GM23338 (cell line): ENCODE measurements at regions not wholly inside any gene's neighbourhood (a gene's known extent, or its start where the extent isn't known, plus 50 kb on each side); places are given as distances from the start of the nearest gene placed in this dataset.

Source experiments
- ATAC-seq: fragments of 200-7000 bp; cut with Tn5 transposase; 3 replicates; pipeline ENCODE4 v1.9.1; 2020
- DNase-seq: peaks from one replicate; pipeline ENCODE4 v3.0.0-alpha.2; 2015; ENCODE audit warnings: low spot score
- H2AFZ ChIP-seq: fragments of 200-600 bp; sonication (generic); 2 replicates; pipeline ENCODE4 v1.8.0; 2016; ENCODE audit warnings: antibody characterized with exemption, mild to moderate bottlenecking, moderate library complexity
- H3F3A ChIP-seq: fragments of 200-600 bp; sonication (generic); replicated peaks from 2 replicates; pipeline ENCODE4 v1.8.0; 2017; ENCODE audit warnings: antibody characterized with exemption, mixed run types, low read depth
- H3K27ac ChIP-seq: fragments of 200-600 bp; sonication (generic); 2 replicates; pipeline ENCODE4 v1.6.1; 2016; ENCODE audit warnings: low read depth
- H3K27me3 ChIP-seq: fragments of 200-600 bp; sonication (generic); 2 replicates; pipeline ENCODE4 v1.8.0; 2016; ENCODE audit warnings: mild to moderate bottlenecking, mixed run types, moderate library complexity; ENCODE audit not compliant: insufficient read depth
- H3K36me3 ChIP-seq: fragments of 200-600 bp; sonication (generic); 2 replicates; pipeline ENCODE4 v1.8.0; 2016; ENCODE audit warnings: mild to moderate bottlenecking; ENCODE audit not compliant: insufficient read depth
- H3K4me1 ChIP-seq: fragments of 200-600 bp; sonication (generic); 2 replicates; pipeline ENCODE4 v1.8.0; 2016; ENCODE audit warnings: mild to moderate bottlenecking, moderate library complexity; ENCODE audit not compliant: insufficient read depth
- H3K4me2 ChIP-seq: fragments of 200-600 bp; sonication (generic); 2 replicates; pipeline ENCODE4 v1.7.1; 2017; ENCODE audit warnings: mixed run types
- H3K4me3 ChIP-seq: fragments of 200-600 bp; sonication (generic); 2 replicates; pipeline ENCODE4 v1.6.1; 2016; ENCODE audit warnings: mixed run types
- H3K79me2 ChIP-seq: fragments of 200-600 bp; sonication (generic); replicated peaks from 2 replicates; pipeline ENCODE4 v1.8.0; 2017; ENCODE audit warnings: mild to moderate bottlenecking; ENCODE audit not compliant: insufficient read depth
- H3K9me2 ChIP-seq: fragments of 200-600 bp; sonication (generic); 2 replicates; pipeline ENCODE4 v1.8.0; 2017; ENCODE audit not compliant: insufficient read depth
- H4K20me1 ChIP-seq: fragments of 200-600 bp; sonication (generic); replicated peaks from 2 replicates; pipeline ENCODE4 v1.8.0; 2017; ENCODE audit warnings: mild to moderate bottlenecking; ENCODE audit not compliant: insufficient read depth
- H3K27ac Mint-ChIP-seq: 2 replicates; pipeline ENCODE4 v1.8.0; 2020; ENCODE audit warnings: inconsistent platforms, mild to moderate bottlenecking, moderate library complexity, mixed read lengths
- H3K27me3 Mint-ChIP-seq: 3 replicates; pipeline ENCODE4 v1.8.0; 2022; ENCODE audit warnings: low read depth, mild to moderate bottlenecking, moderate library complexity, mixed read lengths, inconsistent platforms; ENCODE audit not compliant: insufficient read depth, poor library complexity
- H3K36me3 Mint-ChIP-seq: 3 replicates; pipeline ENCODE4 v1.8.0; 2021; ENCODE audit warnings: low read depth, mild to moderate bottlenecking, inconsistent platforms, moderate library complexity, mixed read lengths
- H3K4me1 Mint-ChIP-seq: 3 replicates; pipeline ENCODE4 v1.8.0; 2020; ENCODE audit warnings: mild to moderate bottlenecking, inconsistent platforms, mixed read lengths
- H3K4me3 Mint-ChIP-seq: 3 replicates; pipeline ENCODE4 v1.8.0; 2021; ENCODE audit warnings: moderate library complexity, mild to moderate bottlenecking, inconsistent platforms, mixed read lengths
- H3K9me3 Mint-ChIP-seq: 3 replicates; pipeline ENCODE4 v1.8.0; 2020; ENCODE audit warnings: moderate library complexity, mild to moderate bottlenecking, inconsistent platforms, mixed read lengths
- ETS1 ChIP-seq: IDR thresholded peaks from 2 replicates; pipeline ENCODE4 v1.6.1; 2016; ENCODE audit warnings: antibody characterized with exemption
- EZH2 ChIP-seq: fragments of 200-600 bp; sonication (generic); IDR thresholded peaks from one replicate; pipeline ENCODE4 v1.8.0; 2017; ENCODE audit warnings: antibody characterized with exemption, mild to moderate bottlenecking, low read depth; ENCODE audit not compliant: unreplicated experiment
- JUNB ChIP-seq: IDR thresholded peaks from one replicate; pipeline ENCODE4 v1.6.1; 2016; ENCODE audit warnings: antibody characterized with exemption; ENCODE audit not compliant: unreplicated experiment
- NANOG ChIP-seq: IDR thresholded peaks from 2 replicates; pipeline ENCODE4 v1.6.1; 2016; ENCODE audit warnings: antibody characterized with exemption, borderline replicate concordance
- POLR2AphosphoS5 ChIP-seq: IDR thresholded peaks from 2 replicates; pipeline ENCODE4 v1.6.1; 2016; ENCODE audit warnings: antibody characterized with exemption, low read depth
- STAT1 ChIP-seq: IDR thresholded peaks from one replicate; pipeline ENCODE4 v1.6.1; 2016; ENCODE audit warnings: antibody characterized with exemption; ENCODE audit not compliant: unreplicated experiment
- ZNF114 ChIP-seq: fragments of 250-450 bp; sonication (Bioruptor Pico); IDR thresholded peaks from 2 replicates; pipeline ENCODE4 v1.5.0; 2020; ENCODE audit warnings: mild to moderate bottlenecking, moderate library complexity
- ZNF331 ChIP-seq: fragments of 250-450 bp; sonication (Bioruptor Pico); IDR thresholded peaks from 2 replicates; pipeline ENCODE4 v1.5.0; 2020; ENCODE audit warnings: low read depth, mild to moderate bottlenecking, moderate library complexity
- ZNF462 ChIP-seq: fragments of 250-450 bp; sonication (Bioruptor Pico); IDR thresholded peaks from 2 replicates; pipeline ENCODE4 v1.5.0; 2020; ENCODE audit warnings: mild to moderate bottlenecking, moderate library complexity

GRCh38 chr2:172279813-172280212 lies 147.6 kb upstream of the ITGA6 start:
- no peaks in the 10 kb centered on the region for H3K36me3 ChIP-seq
- H3K4me1 ChIP-seq: peaks cover 15% of the 10 kb centered on the region
- H3K36me3 Mint-ChIP-seq: peaks cover 14% of the 10 kb centered on the region
- no peak for ATAC-seq
- no peaks in the 10 kb centered on the region for H3K79me2 ChIP-seq
- H4K20me1 ChIP-seq: no peaks in the 10 kb centered on the region
- no peak overlapping the region for H3K27ac ChIP-seq
- H3K4me3 ChIP-seq: no peak overlapping the region
- peaks cover 21% of the 10 kb centered on the region for H3K4me1 Mint-ChIP-seq
- H3K27me3 ChIP-seq: no peaks in the 10 kb centered on the region
- no peak for TF ChIP-seq ETS1
- TF ChIP-seq JUNB: no peak
- TF ChIP-seq ZNF114 (CRISPR knock-in tag): no peak
- no peak for TF ChIP-seq EZH2
- no peak for TF ChIP-seq STAT1
- DNase-seq: no peak
- no peak overlapping the region for H3K27ac Mint-ChIP-seq
- H3K4me3 Mint-ChIP-seq: no peak overlapping the region
- peaks cover 13% of the 10 kb centered on the region for H3K9me3 Mint-ChIP-seq
- H2AFZ ChIP-seq: no peak overlapping the region; the same call in 1 of the 2 replicates
- peaks cover 11% of the 10 kb centered on the region for H3K27me3 Mint-ChIP-seq
- no peaks in the 10 kb centered on the region for H3K9me2 ChIP-seq
- no peaks in the 10 kb centered on the region for H3F3A ChIP-seq
- H3K4me2 ChIP-seq: no peak overlapping the region

GRCh38 chr2:172280571-172281361 lies 146.6 kb upstream of the ITGA6 start:
- no peaks in the 10 kb centered on the region for H3K36me3 ChIP-seq
- DNase-seq (no peak), ATAC-seq (no peak)
- H3K4me3 Mint-ChIP-seq: no peak overlapping the region
- no peaks in the 10 kb centered on the region for H3K27me3 ChIP-seq
- H3K27me3 Mint-ChIP-seq: peaks cover 15% of the 10 kb centered on the region
- H3K27ac Mint-ChIP-seq: no peak overlapping the region
- H3K27ac ChIP-seq: no peak overlapping the region
- H3K4me3 ChIP-seq: no peak overlapping the region
- H3K36me3 Mint-ChIP-seq: peaks cover 14% of the 10 kb centered on the region
- peaks cover 19% of the 10 kb centered on the region for H3K4me1 ChIP-seq
- H2AFZ ChIP-seq: peak overlapping the region; percentile 69; the same call in 1 of the 2 replicates
- no peak overlapping the region for H3K4me2 ChIP-seq
- no peaks in the 10 kb centered on the region for H3K9me2 ChIP-seq
- H3K9me3 Mint-ChIP-seq: peaks cover 13% of the 10 kb centered on the region
- no peaks in the 10 kb centered on the region for H3K79me2 ChIP-seq
- H3K4me1 Mint-ChIP-seq: peaks cover 30% of the 10 kb centered on the region
- H4K20me1 ChIP-seq: no peaks in the 10 kb centered on the region
- H3F3A ChIP-seq: no peaks in the 10 kb centered on the region
- TF ChIP-seq ZNF331 (no peak), EZH2 (no peak), STAT1 (no peak), POLR2AphosphoS5 (no peak), ZNF462 (CRISPR knock-in tag) (no peak), NANOG (no peak), ZNF114 (CRISPR knock-in tag) (no peak), ETS1 (no peak)
